SK-N-MC (cell line): ENCODE measurements at regions not wholly inside any gene's neighbourhood (a gene's known extent, or its start where the extent isn't known, plus 50 kb on each side); places are given as distances from the start of the nearest gene placed in this dataset.

Experiments used
- EZH2 ChIP-seq: fragments of 200-600 bp; sonication (generic); IDR thresholded peaks from one replicate; pipeline ENCODE4 v1.6.1; 2017; ENCODE audit warnings: antibody characterized with exemption
- POLR2AphosphoS5 ChIP-seq: IDR thresholded peaks from 2 replicates; pipeline ENCODE4 v1.6.1; 2012; ENCODE audit warnings: mild to moderate bottlenecking, low read depth, low read length, borderline replicate concordance

- no peak for TF ChIP-seq EZH2
- TF ChIP-seq POLR2AphosphoS5, result no peak
Observed at GRCh38 chr21:36254106-36254941, 65.7 kb upstream of the MORC3 start.
